ENCODE measurements at regions not wholly inside any gene's neighbourhood (a gene's known extent, or its start where the extent isn't known, plus 50 kb on each side); places are given as distances from the start of the nearest gene placed in this dataset.
A peak's percentile ranks its signal among the peaks of the same experiment; 100 is the strongest.

GRCh38 chr1:182122256-182122912 is 60.9 kb upstream of the ZNF648 start:
- no peak overlapping the region for H3K27ac ChIP-seq (ENCODE audit: low read depth, low read length)
- H3K27me3 ChIP-seq (ENCODE audit: control insufficient read depth in 5 of 5, insufficient read depth in 4 of 5, low read length in 5 of 5) = no peaks in the 10 kb centered on the region
- H3K4me1 ChIP-seq (ENCODE audit: control insufficient read depth in 5 of 5, insufficient read depth in 5 of 5, low read length in 5 of 5) = peaks cover 0 to 6% (median 0%) of the 10 kb centered on the region in 5 donors

DNA sequence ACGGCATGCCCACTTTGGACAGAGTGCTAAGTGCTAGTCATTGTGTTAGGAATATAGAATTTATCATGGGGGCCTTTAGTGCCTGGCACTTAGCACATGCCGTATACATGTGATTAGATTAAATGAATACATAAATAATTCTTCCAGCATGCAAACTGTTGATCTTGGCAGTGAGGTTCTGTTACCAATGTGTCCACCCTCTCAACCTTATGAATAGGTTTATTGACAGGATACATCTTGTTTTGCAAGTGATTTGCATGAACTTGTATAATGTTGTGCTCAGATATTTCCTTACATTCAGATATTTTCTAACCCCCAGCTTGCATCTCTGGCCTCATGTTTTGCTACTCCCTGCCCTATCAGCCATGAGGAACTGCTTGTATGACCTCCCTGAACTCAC is 60.3 kb upstream of the ZNF648 start:
- H3K27me3 ChIP-seq (ENCODE audit: control insufficient read depth in 5 of 5, insufficient read depth in 4 of 5, low read length in 5 of 5) = no peaks in the 10 kb centered on the region
- H3K9me3 ChIP-seq (ENCODE audit: control insufficient read depth in 5 of 5, low read length in 5 of 5) = no peaks in the 10 kb centered on the region
- no peak overlapping the region for H3K9ac ChIP-seq (ENCODE audit: low read length in 5 of 5)
- H3K27ac ChIP-seq (ENCODE audit: low read depth, low read length) = no peak overlapping the region
- no peaks in the 10 kb centered on the region for H3K36me3 ChIP-seq (ENCODE audit: control insufficient read depth in 5 of 5, insufficient read depth in 5 of 5, low read length in 5 of 5)
- H3K4me3 ChIP-seq (ENCODE audit: low read depth in 1 of 5, low read length in 5 of 5) = no peak overlapping the region
- H3K4me1 ChIP-seq (ENCODE audit: control insufficient read depth in 5 of 5, insufficient read depth in 5 of 5, low read length in 5 of 5) = peaks cover 0 to 6% (median 0%) of the 10 kb centered on the region in 5 donors

More at GRCh38 chr1:182122256-182122912, 60.9 kb upstream of the ZNF648 start:
- Histone ChIP-seq H3K36me3 (ENCODE audit: control insufficient read depth in 5 of 5, insufficient read depth in 5 of 5, low read length in 5 of 5) (no peaks in the 10 kb centered on the region), H3K4me3 (ENCODE audit: low read depth in 1 of 5, low read length in 5 of 5) (no peak overlapping the region), H3K9ac (ENCODE audit: low read length in 5 of 5) (no peak overlapping the region), H3K9me3 (ENCODE audit: control insufficient read depth in 5 of 5, low read length in 5 of 5) (no peaks in the 10 kb centered on the region)

GRCh38 chr1:182120411-182121258 is 59.1 kb upstream of the ZNF648 start:
- Histone ChIP-seq H3K36me3 (ENCODE audit: control insufficient read depth in 5 of 5, insufficient read depth in 5 of 5, low read length in 5 of 5) (no peaks in the 10 kb centered on the region), H3K4me3 (ENCODE audit: low read depth in 1 of 5, low read length in 5 of 5) (peak overlapping the region in 1 of 5 donors; percentile 16), H3K27ac (ENCODE audit: low read depth, low read length) (no peak overlapping the region), H3K4me1 (ENCODE audit: control insufficient read depth in 5 of 5, insufficient read depth in 5 of 5, low read length in 5 of 5) (peaks cover 0 to 6% (median 0%) of the 10 kb centered on the region in 5 donors), H3K9me3 (ENCODE audit: control insufficient read depth in 5 of 5, low read length in 5 of 5) (no peaks in the 10 kb centered on the region), H3K9ac (ENCODE audit: low read length in 5 of 5) (no peak overlapping the region), H3K27me3 (ENCODE audit: control insufficient read depth in 5 of 5, insufficient read depth in 4 of 5, low read length in 5 of 5) (peaks cover 0 to 4% (median 0%) of the 10 kb centered on the region in 5 donors)

DNA sequence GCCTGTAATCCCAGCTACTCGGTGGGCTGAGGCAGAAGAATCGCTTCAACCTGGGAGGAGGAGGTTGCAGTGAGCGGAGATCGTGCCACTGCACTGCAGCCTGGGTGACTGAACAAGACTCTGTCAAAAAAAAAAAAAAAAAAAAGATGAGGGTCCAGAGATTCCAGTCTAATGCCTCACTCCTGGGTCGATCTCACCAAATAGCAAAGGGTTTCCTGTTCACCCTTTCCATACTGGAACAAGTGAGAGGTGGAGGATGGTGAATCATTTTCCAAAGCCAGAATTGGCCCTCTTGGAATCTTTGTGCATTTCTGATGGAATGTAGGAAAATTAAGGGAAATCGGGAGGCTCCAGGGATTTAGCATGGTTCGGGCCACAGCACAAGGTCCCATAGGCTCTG is 58.1 kb upstream of the ZNF648 start:
- H3K36me3 ChIP-seq (ENCODE audit: control insufficient read depth in 5 of 5, insufficient read depth in 5 of 5, low read length in 5 of 5) = no peaks in the 10 kb centered on the region
- H3K4me3 ChIP-seq (ENCODE audit: low read depth in 1 of 5, low read length in 5 of 5) = no peak overlapping the region
- H3K27ac ChIP-seq (ENCODE audit: low read depth, low read length) = no peak overlapping the region
- no peak overlapping the region for H3K9ac ChIP-seq (ENCODE audit: low read length in 5 of 5)
- H3K9me3 ChIP-seq (ENCODE audit: control insufficient read depth in 5 of 5, low read length in 5 of 5) = no peaks in the 10 kb centered on the region
- H3K27me3 ChIP-seq (ENCODE audit: control insufficient read depth in 5 of 5, insufficient read depth in 4 of 5, low read length in 5 of 5) = peaks cover 0 to 4% (median 0%) of the 10 kb centered on the region in 5 donors
- peaks cover 0 to 6% (median 0%) of the 10 kb centered on the region in 5 donors for H3K4me1 ChIP-seq (ENCODE audit: control insufficient read depth in 5 of 5, insufficient read depth in 5 of 5, low read length in 5 of 5)

GRCh38 chr1:182118851-182119250 is 57.3 kb upstream of the ZNF648 start:
- no peaks in the 10 kb centered on the region for H3K9me3 ChIP-seq (ENCODE audit: control insufficient read depth in 5 of 5, low read length in 5 of 5)
- H3K27me3 ChIP-seq (ENCODE audit: control insufficient read depth in 5 of 5, insufficient read depth in 4 of 5, low read length in 5 of 5) = peaks cover 0 to 7% (median 2%) of the 10 kb centered on the region in 5 donors
- peaks cover 0 to 6% (median 2%) of the 10 kb centered on the region in 5 donors for H3K4me1 ChIP-seq (ENCODE audit: control insufficient read depth in 5 of 5, insufficient read depth in 5 of 5, low read length in 5 of 5)
- H3K4me3 ChIP-seq (ENCODE audit: low read depth in 1 of 5, low read length in 5 of 5) = no peak overlapping the region
- no peak overlapping the region for H3K27ac ChIP-seq (ENCODE audit: low read depth, low read length)
- no peak overlapping the region for H3K9ac ChIP-seq (ENCODE audit: low read length in 5 of 5)
- H3K36me3 ChIP-seq (ENCODE audit: control insufficient read depth in 5 of 5, insufficient read depth in 5 of 5, low read length in 5 of 5) = no peaks in the 10 kb centered on the region

DNA sequence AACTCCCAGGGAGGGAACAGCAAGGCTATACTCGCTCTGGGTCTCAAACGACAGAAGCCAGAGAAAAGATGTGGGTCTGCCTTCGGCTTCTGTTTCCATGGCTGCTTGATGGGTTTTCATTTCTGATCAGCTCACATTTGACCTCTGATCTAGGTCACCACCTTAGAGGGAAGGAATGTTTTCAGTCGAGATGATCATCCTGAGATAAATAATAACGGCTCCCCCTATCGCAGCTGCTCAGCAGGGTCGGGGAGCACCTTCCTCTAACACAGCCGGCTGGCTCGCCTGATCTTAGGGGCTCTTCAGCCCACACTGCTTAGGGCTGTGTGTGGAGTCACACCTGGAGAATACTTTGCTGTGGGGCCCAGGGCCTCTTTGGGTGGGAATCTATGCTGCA is 53.1 kb upstream of the ZNF648 start:
- H3K36me3 ChIP-seq (ENCODE audit: control insufficient read depth in 5 of 5, insufficient read depth in 5 of 5, low read length in 5 of 5) = no peaks in the 10 kb centered on the region
- H3K9ac ChIP-seq (ENCODE audit: low read length in 5 of 5) = no peak overlapping the region
- peaks cover 0 to 11% (median 3%) of the 10 kb centered on the region in 5 donors for H3K27me3 ChIP-seq (ENCODE audit: control insufficient read depth in 5 of 5, insufficient read depth in 4 of 5, low read length in 5 of 5)
- no peak overlapping the region for H3K27ac ChIP-seq (ENCODE audit: low read depth, low read length)
- no peaks in the 10 kb centered on the region for H3K9me3 ChIP-seq (ENCODE audit: control insufficient read depth in 5 of 5, low read length in 5 of 5)
- H3K4me1 ChIP-seq (ENCODE audit: control insufficient read depth in 5 of 5, insufficient read depth in 5 of 5, low read length in 5 of 5) = peaks cover 0 to 3% (median 0%) of the 10 kb centered on the region in 5 donors
- no peak overlapping the region for H3K4me3 ChIP-seq (ENCODE audit: low read depth in 1 of 5, low read length in 5 of 5)

DNA sequence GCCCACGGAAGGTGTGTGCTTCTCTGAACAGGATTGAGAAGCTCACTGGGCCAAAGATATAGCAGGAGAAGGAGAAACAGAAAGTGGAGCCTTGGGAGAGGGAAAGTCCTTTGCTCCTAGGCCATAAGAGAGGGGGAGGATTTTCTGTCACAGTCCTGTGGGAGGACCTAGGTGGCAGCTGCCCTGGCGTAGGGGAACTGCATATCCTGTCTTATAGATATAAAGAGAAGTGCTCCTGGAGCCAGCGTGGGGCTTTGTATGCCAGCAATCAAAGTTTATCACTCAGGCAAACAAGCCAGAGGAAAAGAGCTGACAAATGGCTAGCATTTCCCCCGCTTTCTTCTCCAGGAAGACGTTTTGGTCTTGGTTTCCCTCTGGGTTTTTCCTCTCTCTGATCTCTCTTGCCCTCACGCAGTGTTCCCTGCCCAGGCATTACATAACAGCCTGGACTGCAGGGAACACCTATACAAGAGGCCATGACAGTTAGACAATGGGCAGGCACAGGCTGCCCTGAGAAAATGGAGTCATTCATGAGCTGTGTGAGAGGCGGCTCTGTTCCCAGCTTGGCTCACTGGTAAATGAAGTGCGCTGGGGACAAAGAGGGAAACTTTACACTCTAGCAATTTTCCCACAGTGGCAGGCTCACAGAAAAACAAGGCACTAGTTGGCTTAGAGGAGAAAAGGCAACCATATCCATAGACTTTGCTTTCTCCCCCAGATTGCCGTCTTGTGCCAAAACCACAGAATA is 52.5 kb upstream of the ZNF648 start:
- Histone ChIP-seq H3K36me3 (ENCODE audit: control insufficient read depth in 5 of 5, insufficient read depth in 5 of 5, low read length in 5 of 5) (no peaks in the 10 kb centered on the region), H3K4me1 (ENCODE audit: control insufficient read depth in 5 of 5, insufficient read depth in 5 of 5, low read length in 5 of 5) (peaks cover 0 to 3% (median 0%) of the 10 kb centered on the region in 5 donors), H3K9ac (ENCODE audit: low read length in 5 of 5) (no peak overlapping the region), H3K4me3 (ENCODE audit: low read depth in 1 of 5, low read length in 5 of 5) (no peak overlapping the region), H3K27ac (ENCODE audit: low read depth, low read length) (no peak overlapping the region), H3K27me3 (ENCODE audit: control insufficient read depth in 5 of 5, insufficient read depth in 4 of 5, low read length in 5 of 5) (peaks cover 0 to 11% (median 3%) of the 10 kb centered on the region in 5 donors), H3K9me3 (ENCODE audit: control insufficient read depth in 5 of 5, low read length in 5 of 5) (no peaks in the 10 kb centered on the region)

DNA sequence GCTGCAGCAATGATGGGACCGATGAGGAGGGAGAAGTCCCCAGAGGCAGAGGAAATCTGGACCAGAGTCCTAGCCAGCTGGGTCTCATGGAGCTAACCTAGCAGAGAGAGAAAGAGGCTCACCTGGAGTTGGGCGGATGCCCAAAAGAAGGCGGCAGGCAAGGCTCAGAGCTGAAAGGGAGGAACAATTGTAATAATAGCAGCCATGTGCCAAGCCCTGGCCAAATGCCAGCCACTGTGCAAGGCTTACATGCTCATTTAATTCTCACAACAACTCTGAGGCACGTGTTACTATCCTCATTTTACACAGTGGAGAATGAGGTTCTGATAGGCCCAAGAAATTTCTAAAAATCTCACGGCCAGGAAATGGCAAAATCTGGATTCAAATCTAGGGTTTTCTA is 50.0 kb upstream of the ZNF648 start:
- no peak overlapping the region for H3K4me3 ChIP-seq (ENCODE audit: low read depth in 1 of 5, low read length in 5 of 5)
- no peaks in the 10 kb centered on the region for H3K36me3 ChIP-seq (ENCODE audit: control insufficient read depth in 5 of 5, insufficient read depth in 5 of 5, low read length in 5 of 5)
- no peak overlapping the region for H3K9ac ChIP-seq (ENCODE audit: low read length in 5 of 5)
- peaks cover 0 to 3% (median 0%) of the 10 kb centered on the region in 5 donors for H3K4me1 ChIP-seq (ENCODE audit: control insufficient read depth in 5 of 5, insufficient read depth in 5 of 5, low read length in 5 of 5)
- H3K9me3 ChIP-seq (ENCODE audit: control insufficient read depth in 5 of 5, low read length in 5 of 5) = peaks cover 0 to 7% (median 0%) of the 10 kb centered on the region in 5 donors
- H3K27ac ChIP-seq (ENCODE audit: low read depth, low read length) = no peak overlapping the region
- peaks cover 0 to 10% (median 3%) of the 10 kb centered on the region in 5 donors for H3K27me3 ChIP-seq (ENCODE audit: control insufficient read depth in 5 of 5, insufficient read depth in 4 of 5, low read length in 5 of 5)

Data from subcutaneous abdominal adipose tissue (tissue), 5 donors.